ENCODE measurements at regions not wholly inside any gene's neighbourhood (a gene's known extent, or its start where the extent isn't known, plus 50 kb on each side); places are given as distances from the start of the nearest gene placed in this dataset.
"Not testable (repeated sequence)": the region's sequence is repeated elsewhere in the genome, so short reads cannot be mapped to it uniquely, and the experiment has no call there.

- no peak for DNase-seq (ENCODE audit: low spot score)
Measured at GRCh38 chr9:15033316-15033715, 123.1 kb upstream of the FREM1 start.

- no peak for DNase-seq (ENCODE audit: low spot score)
Measured at GRCh38 chr9:15032860-15033259, 122.6 kb upstream of the FREM1 start.

- no peak for DNase-seq (ENCODE audit: low spot score)
Measured at GRCh38 chr9:15021146-15021545, 110.9 kb upstream of the FREM1 start.

GRCh38 chr9:15018096-15018637 is 107.9 kb upstream of the FREM1 start:
- no peak for DNase-seq (ENCODE audit: low spot score)

- no peak for DNase-seq (ENCODE audit: low spot score)
Measured at GRCh38 chr9:15010581-15010980, 100.4 kb upstream of the FREM1 start.

- DNase-seq (ENCODE audit: low spot score), result no peak
Measured at GRCh38 chr9:15007698-15008097, 97.5 kb upstream of the FREM1 start.

GRCh38 chr9:14994738-14995137 is 84.5 kb upstream of the FREM1 start:
- DNase-seq (ENCODE audit: low spot score), result no peak

GRCh38 chr9:14993901-14994554 is 83.8 kb upstream of the FREM1 start:
- peak; percentile 25 for DNase-seq (ENCODE audit: low spot score)

GRCh38 chr9:14993061-14993800 is 83.0 kb upstream of the FREM1 start:
- DNase-seq (ENCODE audit: low spot score), result peak; percentile 44

- no peak for DNase-seq (ENCODE audit: low spot score)
Measured at GRCh38 chr9:14992516-14992915, 82.3 kb upstream of the FREM1 start.

GRCh38 chr9:14992081-14992480 is 81.9 kb upstream of the FREM1 start:
- DNase-seq (ENCODE audit: low spot score), result peak; percentile 28

GRCh38 chr9:14990647-14991046 is 80.4 kb upstream of the FREM1 start:
- DNase-seq (ENCODE audit: low spot score), result not testable (repeated sequence)

GRCh38 chr9:14989811-14990210 is 79.6 kb upstream of the FREM1 start:
- DNase-seq (ENCODE audit: low spot score), result no peak

- DNase-seq (ENCODE audit: low spot score), result not testable (repeated sequence)
Measured at GRCh38 chr9:14989336-14989735, 79.1 kb upstream of the FREM1 start.

- DNase-seq (ENCODE audit: low spot score), result no peak
Measured at GRCh38 chr9:14987858-14988257, 77.6 kb upstream of the FREM1 start.

- DNase-seq (ENCODE audit: low spot score), result no peak
Measured at GRCh38 chr9:14985419-14985818, 75.2 kb upstream of the FREM1 start.

- DNase-seq (ENCODE audit: low spot score), result no peak
Measured at GRCh38 chr9:14983599-14983998, 73.4 kb upstream of the FREM1 start.

- no peak for DNase-seq (ENCODE audit: low spot score)
Measured at GRCh38 chr9:14981291-14981950, 71.2 kb upstream of the FREM1 start.

- no peak for DNase-seq (ENCODE audit: low spot score)
Measured at GRCh38 chr9:14978022-14979000, 68.1 kb upstream of the FREM1 start.

GRCh38 chr9:14967450-14968321 is 57.5 kb upstream of the FREM1 start:
- DNase-seq (ENCODE audit: low spot score), result no peak

Data from CD4-positive, alpha-beta T cell treated with Interleukin-15 for 4 hours (primary cell).